AG10803 (cell line): ENCODE measurements at regions not wholly inside any gene's neighbourhood (a gene's known extent, or its start where the extent isn't known, plus 50 kb on each side); places are given as distances from the start of the nearest gene placed in this dataset.
"Not testable (repeated sequence)": the region's sequence is repeated elsewhere in the genome, so short reads cannot be mapped to it uniquely, and the experiment has no call there.

Source experiments
- DNase-seq: peaks from one replicate; pipeline ENCODE4 v3.0.0; 2010; ENCODE audit warnings: low read depth
- H3K4me3 ChIP-seq: 2 replicates; pipeline ENCODE4 v1.5.1; 2011; ENCODE audit warnings: mild to moderate bottlenecking, low read length, control low read depth
- CTCF ChIP-seq: conservative IDR thresholded peaks from 2 replicates; pipeline ENCODE4 v1.5.1; 2011; ENCODE audit warnings: mild to moderate bottlenecking, low read length, control low read depth, inconsistent platforms

GRCh38 chr12:58695263-58695662 is 225.0 kb downstream of the LRIG3 start:
- H3K4me3 ChIP-seq, result no peak overlapping the region
- TF ChIP-seq CTCF, result no peak
- DNase-seq, result no peak

- H3K4me3 ChIP-seq, result no peak overlapping the region
These were observed 218.8 kb downstream of the LRIG3 start for GRCh38 chr12:58701536-58701935.

GRCh38 chr12:58703866-58704265 is 216.4 kb downstream of the LRIG3 start:
- no peak for TF ChIP-seq CTCF
- DNase-seq, result peak; percentile 93
- no peak overlapping the region for H3K4me3 ChIP-seq

More at GRCh38 chr12:58701536-58701935, 218.8 kb downstream of the LRIG3 start:
- no peak for DNase-seq
- no peak for TF ChIP-seq CTCF

- DNase-seq, result not testable (repeated sequence)
These were observed 215.5 kb downstream of the LRIG3 start for GRCh38 chr12:58704770-58705169.

GRCh38 chr12:58710901-58711300 is 209.4 kb downstream of the LRIG3 start:
- no peak for DNase-seq
- no peak for TF ChIP-seq CTCF
- H3K4me3 ChIP-seq, result no peak overlapping the region

More at GRCh38 chr12:58704770-58705169, 215.5 kb downstream of the LRIG3 start:
- H3K4me3 ChIP-seq, result not testable (repeated sequence)

GRCh38 chr12:58711974-58712373 is 208.3 kb downstream of the LRIG3 start:
- TF ChIP-seq CTCF, result no peak
- no peak overlapping the region for H3K4me3 ChIP-seq
- DNase-seq, result peak; percentile 78

- TF ChIP-seq CTCF, result no peak
- no peak overlapping the region for H3K4me3 ChIP-seq
- DNase-seq, result no peak
These were observed 207.3 kb downstream of the LRIG3 start for GRCh38 chr12:58712976-58713375.

- no peak overlapping the region for H3K4me3 ChIP-seq
- TF ChIP-seq CTCF, result no peak
These were observed 201.1 kb downstream of the LRIG3 start for GRCh38 chr12:58719161-58719560.

More at GRCh38 chr12:58719161-58719560, 201.1 kb downstream of the LRIG3 start:
- DNase-seq, result no peak
